T-helper 2 cell treated with Interferon-gamma antibody and Interleukin-4, amounts not matched to agents 5 μg/mL and 100 μg/mL, for 36 hours (primary cell): ENCODE measurements at regions not wholly inside any gene's neighbourhood (a gene's known extent, or its start where the extent isn't known, plus 50 kb on each side); places are given as distances from the start of the nearest gene placed in this dataset.
"Not testable (repeated sequence)": the region's sequence is repeated elsewhere in the genome, so short reads cannot be mapped to it uniquely, and the experiment has no call there.

Experiments
- DNase-seq: peaks from one replicate; pipeline ENCODE4 v3.0.0; 2021; ENCODE audit warnings: low spot score
- H3K27ac Mint-ChIP-seq: one replicate; pipeline ENCODE4 v1.8.0; 2021; ENCODE audit warnings: mild to moderate bottlenecking, mixed read lengths
- H3K27me3 Mint-ChIP-seq: one replicate; pipeline ENCODE4 v1.8.0; 2021; ENCODE audit warnings: low read depth, mixed read lengths
- H3K36me3 Mint-ChIP-seq: one replicate; pipeline ENCODE4 v1.8.0; 2021; ENCODE audit warnings: low read depth, mixed read lengths
- H3K4me1 Mint-ChIP-seq: one replicate; pipeline ENCODE4 v1.8.0; 2021; ENCODE audit warnings: low read depth, mixed read lengths
- H3K4me3 Mint-ChIP-seq: one replicate; pipeline ENCODE4 v1.8.0; 2022; ENCODE audit warnings: mild to moderate bottlenecking, moderate library complexity, mixed read lengths
- H3K9me3 Mint-ChIP-seq: one replicate; pipeline ENCODE4 v1.8.0; 2021; ENCODE audit warnings: mixed read lengths

DNA sequence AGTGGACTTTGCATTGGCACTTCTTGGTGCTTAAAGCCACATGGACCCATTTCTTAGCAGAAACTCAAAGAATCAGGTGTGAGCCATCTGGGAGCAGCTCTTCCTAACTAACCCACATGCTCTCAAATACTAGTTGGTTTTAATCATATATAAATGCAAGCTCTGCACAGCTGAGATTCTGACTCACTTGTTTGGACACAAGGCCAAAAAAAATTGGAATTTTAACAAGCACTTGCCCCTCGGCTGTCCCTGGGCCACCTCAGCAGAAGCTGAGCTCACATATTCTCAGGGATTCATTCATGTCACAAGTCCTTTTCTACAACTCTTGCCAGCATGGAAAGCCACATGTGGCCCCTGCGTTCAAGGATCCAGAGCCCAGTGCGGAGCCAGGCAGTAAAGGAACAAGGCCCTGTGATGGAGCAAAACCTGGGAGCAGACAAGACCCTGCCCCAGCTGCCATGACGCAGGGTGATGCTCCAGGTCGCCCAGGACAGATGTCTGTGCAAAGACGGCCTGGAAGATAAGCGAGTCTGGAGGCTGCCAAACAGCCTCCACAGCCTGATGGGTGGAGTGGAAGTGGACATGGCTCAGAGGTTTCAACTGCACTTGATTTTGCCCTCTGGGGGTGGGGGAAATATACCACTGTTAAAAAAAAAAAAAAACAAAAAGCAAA lies 266.5 kb downstream of the EIPR1 start:
- H3K27me3 Mint-ChIP-seq, result no peaks in the 10 kb centered on the region
- no peak overlapping the region for H3K4me3 Mint-ChIP-seq
- H3K27ac Mint-ChIP-seq, result no peak overlapping the region
- DNase-seq, result no peak
- peaks cover 7% of the 10 kb centered on the region for H3K9me3 Mint-ChIP-seq
- no peaks in the 10 kb centered on the region for H3K36me3 Mint-ChIP-seq
- H3K4me1 Mint-ChIP-seq, result no peaks in the 10 kb centered on the region

DNA sequence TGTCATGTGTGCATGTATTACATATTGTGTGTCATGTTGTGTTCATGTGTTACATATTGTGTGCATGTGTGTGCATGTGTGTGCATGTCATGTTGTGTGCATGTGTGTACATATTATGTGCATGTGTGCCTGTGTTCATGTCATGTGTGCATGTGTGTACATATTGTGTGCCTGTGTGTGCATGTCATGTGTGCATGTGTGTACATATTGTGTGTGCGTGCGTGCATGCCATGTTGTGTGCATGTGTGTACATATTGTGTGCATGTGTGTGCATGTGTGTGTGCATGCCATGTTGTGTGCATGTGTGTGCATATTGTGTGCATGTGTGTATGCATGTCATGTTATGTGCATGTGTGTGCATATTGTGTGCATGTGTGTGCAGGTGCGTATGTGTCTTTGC lies 267.1 kb downstream of the EIPR1 start:
- H3K36me3 Mint-ChIP-seq, result no peaks in the 10 kb centered on the region
- peaks cover 7% of the 10 kb centered on the region for H3K9me3 Mint-ChIP-seq
- no peak overlapping the region for H3K4me3 Mint-ChIP-seq
- no peak for DNase-seq
- H3K27me3 Mint-ChIP-seq, result no peaks in the 10 kb centered on the region
- H3K4me1 Mint-ChIP-seq, result no peaks in the 10 kb centered on the region
- no peak overlapping the region for H3K27ac Mint-ChIP-seq

DNA sequence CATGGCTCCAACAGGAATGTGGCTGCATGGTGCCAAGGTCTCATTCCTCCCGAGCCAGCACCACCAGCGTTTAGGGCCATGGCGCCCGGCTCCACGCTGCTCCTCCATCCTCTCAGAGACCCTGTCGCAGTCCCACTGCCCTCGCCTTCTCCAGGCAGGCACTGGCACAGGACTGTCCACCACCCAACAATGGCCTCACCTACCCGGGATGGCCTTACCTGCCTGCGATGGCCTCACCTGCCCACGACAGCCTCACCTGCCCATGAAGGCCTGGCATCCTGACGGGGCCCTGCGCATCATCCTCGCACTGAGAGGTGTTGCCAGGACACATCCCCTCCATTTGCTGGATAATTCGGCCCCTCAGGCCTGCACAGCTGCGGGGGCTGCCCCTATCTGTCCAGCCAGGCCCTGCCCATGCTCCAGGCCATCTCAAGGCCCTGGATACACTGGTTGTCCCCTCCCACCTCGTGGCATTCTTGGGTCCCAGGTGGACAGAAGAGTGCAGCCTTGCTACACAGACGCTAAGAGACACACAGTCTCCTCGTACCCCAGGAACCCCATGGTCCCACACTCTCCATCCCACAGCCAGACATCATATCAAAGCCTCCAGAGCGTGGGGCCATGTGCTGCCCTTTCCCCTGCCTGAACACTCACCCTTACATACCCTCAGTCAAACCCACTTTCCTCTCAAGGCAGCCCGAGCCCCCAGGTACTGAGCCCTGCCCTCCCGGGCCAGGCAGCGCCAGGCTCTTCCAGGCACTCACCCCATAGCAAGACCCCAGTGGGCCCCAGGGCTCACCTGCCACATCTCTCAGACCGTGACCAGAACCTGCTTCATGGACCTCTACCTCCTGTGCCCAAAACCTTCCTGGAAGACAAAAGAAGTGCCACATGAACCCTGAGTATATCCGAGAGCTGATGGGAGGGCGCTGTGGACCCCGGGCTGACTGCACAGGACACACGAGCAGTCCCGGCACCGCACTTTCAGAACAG lies 268.6 kb downstream of the EIPR1 start:
- Mint-ChIP-seq H3K9me3 (peaks cover 7% of the 10 kb centered on the region), H3K27ac (no peak overlapping the region), H3K4me3 (no peak overlapping the region), H3K27me3 (no peaks in the 10 kb centered on the region), H3K36me3 (no peaks in the 10 kb centered on the region), H3K4me1 (no peaks in the 10 kb centered on the region)
- no peak for DNase-seq

DNA sequence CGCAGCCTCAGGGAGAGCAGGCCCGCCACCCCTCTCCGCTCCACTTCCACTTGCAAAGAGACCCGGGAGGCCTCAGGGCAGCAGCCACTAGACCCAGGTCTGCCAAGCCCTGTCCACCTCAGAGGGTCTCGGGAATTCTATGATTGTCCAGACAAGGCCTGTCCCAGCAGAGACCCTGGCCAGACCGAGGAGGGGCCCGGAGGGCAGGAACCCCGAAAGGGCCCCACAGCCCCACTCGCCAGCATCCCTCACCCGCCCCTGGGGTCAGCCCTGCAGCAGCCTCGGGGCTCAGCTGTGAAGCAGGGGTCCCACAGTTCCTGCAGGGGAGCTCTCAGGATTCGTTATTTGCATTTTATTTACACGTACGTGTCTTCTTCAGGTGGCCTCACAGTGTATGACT lies 269.5 kb downstream of the EIPR1 start:
- no peak overlapping the region for H3K4me3 Mint-ChIP-seq
- DNase-seq, result no peak
- H3K4me1 Mint-ChIP-seq, result no peaks in the 10 kb centered on the region
- H3K27ac Mint-ChIP-seq, result no peak overlapping the region
- H3K9me3 Mint-ChIP-seq, result peaks cover 7% of the 10 kb centered on the region
- peaks cover 2% of the 10 kb centered on the region for H3K27me3 Mint-ChIP-seq
- H3K36me3 Mint-ChIP-seq, result no peaks in the 10 kb centered on the region

DNA sequence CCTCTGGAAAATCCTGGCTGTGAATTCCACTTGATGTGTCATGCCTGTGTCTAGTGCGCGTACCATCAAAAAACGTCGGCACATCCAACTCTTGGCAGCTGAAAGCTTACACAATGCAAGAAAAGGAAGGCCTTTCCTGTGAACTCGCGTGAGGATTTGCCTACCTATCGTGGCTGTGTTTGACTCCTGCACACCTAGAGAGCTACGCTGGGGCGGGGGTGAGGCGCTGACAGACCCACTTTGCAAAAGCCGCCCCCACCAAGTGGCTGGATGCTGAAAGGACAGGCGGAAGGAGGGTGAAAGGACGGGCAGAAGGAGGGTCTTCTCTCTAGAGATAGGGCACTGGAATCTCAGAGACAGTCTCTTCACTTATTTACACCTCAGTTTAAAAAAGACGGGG lies 270.1 kb downstream of the EIPR1 start:
- H3K36me3 Mint-ChIP-seq, result no peaks in the 10 kb centered on the region
- no peak overlapping the region for H3K4me3 Mint-ChIP-seq
- no peak for DNase-seq
- H3K27me3 Mint-ChIP-seq, result peaks cover 2% of the 10 kb centered on the region
- peaks cover 7% of the 10 kb centered on the region for H3K9me3 Mint-ChIP-seq
- H3K4me1 Mint-ChIP-seq, result no peaks in the 10 kb centered on the region
- H3K27ac Mint-ChIP-seq, result no peak overlapping the region

DNA sequence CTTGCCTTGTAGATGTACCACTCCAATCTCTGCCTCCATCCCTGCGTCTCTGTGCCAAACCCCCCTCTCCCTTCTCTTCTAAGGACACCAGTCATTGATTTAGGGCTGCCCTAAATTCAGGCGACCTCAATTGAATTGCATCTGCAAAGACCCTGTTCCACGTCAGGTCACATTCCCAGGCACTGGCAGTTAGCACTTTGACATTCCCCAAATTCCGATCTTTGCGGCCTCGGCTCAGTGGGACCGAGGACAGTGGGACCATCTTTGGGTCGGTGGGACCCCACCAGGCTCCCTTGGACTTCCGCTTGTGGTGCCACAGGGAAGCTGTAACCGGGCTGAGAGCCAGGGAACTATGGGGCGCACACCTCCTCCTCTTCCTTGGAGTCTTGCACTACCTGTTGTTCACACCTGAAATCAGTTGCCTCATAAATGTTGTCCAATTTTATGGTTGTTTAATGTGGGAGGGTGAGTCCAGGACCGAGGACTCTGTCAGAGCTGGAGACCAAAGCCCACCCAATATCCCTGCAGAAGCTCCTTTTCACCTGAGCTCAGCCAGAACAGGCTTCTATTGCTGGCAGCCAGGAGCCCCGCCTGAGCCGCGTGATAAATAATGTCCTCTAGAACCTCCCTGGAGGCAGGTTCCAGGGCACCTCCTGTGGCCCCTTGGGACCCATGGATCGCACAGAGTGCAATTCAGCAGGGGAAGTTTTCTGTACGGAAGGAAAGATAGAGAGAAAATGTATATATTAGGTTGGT lies 271.6 kb downstream of the EIPR1 start:
- Mint-ChIP-seq H3K4me3 (no peak overlapping the region), H3K36me3 (no peaks in the 10 kb centered on the region), H3K27ac (no peak overlapping the region), H3K4me1 (no peaks in the 10 kb centered on the region), H3K27me3 (peaks cover 2% of the 10 kb centered on the region), H3K9me3 (peaks cover 7% of the 10 kb centered on the region)
- no peak for DNase-seq

DNA sequence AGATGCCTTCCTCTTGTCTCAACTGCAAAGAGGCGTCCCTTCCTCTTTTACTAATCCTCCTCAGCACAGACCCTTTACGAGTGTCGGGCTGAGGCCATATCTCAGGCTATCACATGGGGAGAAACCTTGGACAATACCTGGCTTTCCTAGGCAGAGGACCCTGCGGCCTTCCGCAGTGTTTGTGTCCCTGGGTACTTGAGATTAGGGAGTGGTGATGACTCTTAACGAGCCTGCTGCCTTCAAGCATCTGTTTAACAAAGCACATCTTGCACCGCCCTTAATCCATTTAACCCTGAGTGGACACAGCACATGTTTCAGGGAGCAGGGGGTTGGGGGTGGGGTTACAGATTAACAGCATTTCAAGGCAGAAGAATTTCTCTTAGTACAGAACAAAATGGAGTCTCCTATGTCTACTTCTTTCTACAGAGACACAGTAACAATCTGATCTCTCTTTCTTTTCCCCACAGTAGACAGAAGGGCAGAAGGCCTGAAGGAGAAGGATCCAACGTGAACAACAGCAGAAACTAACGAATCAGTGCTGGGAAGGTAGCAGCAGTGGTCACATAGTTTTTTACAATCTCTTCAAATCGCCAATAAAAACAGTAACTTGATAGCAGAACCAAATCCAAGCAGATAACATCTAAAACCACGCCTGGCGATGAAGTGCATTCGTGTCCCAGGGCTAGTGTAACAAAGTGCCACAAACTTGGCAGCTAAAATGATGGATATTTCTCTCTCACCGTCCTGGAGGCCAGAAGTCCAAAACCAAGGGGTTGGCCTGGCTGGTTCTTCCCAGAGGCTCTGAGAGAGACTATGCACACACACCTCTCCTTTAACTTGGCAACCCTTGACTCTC lies 272.4 kb downstream of the EIPR1 start:
- H3K4me1 Mint-ChIP-seq, H3K27me3 Mint-ChIP-seq: not testable (repeated sequence)

DNA sequence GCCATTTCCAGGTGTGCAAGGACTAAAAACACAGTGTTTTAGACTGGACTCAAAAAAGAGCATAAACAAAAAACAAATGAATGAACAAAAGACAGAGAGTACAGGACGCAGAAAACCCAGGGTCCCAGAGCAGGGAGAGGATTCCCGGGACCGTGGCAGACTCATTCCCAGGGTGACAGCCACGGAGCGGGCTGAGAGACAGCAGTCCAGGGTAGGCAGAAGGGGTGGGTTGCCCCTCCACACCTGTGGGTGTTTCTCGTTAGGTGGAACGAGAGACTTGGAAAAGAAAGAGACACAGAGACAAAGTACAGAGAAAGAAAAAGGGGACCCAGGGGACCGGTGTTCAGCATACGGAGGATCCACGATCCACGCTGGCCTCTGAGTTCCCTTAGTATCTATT lies 273.4 kb downstream of the EIPR1 start:
- Mint-ChIP-seq H3K36me3 (no peaks in the 10 kb centered on the region), H3K27me3 (peaks cover 2% of the 10 kb centered on the region)

More for the DNA sequence above, 272.4 kb downstream of the EIPR1 start:
- not testable (repeated sequence) for H3K9me3 Mint-ChIP-seq, H3K27ac Mint-ChIP-seq, H3K36me3 Mint-ChIP-seq, H3K4me3 Mint-ChIP-seq, DNase-seq

DNA sequence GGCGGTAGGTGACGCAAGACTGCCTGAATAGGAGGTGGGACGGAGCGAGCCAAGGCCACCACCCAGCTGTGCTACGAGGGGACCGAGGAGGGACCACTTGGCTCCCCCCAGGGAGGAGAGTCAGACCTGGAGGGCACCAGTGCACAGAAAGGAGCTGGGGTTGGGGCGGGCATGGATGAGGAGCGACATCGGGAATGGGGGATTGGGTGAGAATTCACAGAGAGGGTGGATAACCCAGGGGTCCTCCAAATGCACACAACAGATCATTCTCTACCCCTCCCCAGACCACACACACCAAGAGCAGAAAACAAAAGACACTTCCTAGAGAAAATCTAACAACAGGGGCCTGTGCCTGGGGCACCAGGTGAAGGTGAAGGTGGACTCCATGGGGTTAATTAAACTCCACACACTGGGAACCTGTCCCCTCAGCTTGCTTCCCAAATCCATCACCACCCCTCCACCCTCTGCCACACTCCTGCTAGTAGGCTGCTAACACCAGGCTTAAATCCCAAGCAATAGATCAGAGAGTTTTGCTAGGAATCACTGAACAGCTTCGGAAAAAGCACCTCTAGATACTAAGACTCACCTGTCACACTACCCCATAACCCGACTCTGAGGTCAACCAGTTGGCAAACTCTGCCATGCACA lies 274.6 kb downstream of the EIPR1 start:
- peaks cover 2% of the 10 kb centered on the region for H3K27me3 Mint-ChIP-seq

More for the DNA sequence above, 273.4 kb downstream of the EIPR1 start:
- Mint-ChIP-seq H3K27ac (no peak overlapping the region), H3K4me3 (no peak overlapping the region), H3K9me3 (no peaks in the 10 kb centered on the region), H3K4me1 (no peaks in the 10 kb centered on the region)
- DNase-seq, result no peak

DNA sequence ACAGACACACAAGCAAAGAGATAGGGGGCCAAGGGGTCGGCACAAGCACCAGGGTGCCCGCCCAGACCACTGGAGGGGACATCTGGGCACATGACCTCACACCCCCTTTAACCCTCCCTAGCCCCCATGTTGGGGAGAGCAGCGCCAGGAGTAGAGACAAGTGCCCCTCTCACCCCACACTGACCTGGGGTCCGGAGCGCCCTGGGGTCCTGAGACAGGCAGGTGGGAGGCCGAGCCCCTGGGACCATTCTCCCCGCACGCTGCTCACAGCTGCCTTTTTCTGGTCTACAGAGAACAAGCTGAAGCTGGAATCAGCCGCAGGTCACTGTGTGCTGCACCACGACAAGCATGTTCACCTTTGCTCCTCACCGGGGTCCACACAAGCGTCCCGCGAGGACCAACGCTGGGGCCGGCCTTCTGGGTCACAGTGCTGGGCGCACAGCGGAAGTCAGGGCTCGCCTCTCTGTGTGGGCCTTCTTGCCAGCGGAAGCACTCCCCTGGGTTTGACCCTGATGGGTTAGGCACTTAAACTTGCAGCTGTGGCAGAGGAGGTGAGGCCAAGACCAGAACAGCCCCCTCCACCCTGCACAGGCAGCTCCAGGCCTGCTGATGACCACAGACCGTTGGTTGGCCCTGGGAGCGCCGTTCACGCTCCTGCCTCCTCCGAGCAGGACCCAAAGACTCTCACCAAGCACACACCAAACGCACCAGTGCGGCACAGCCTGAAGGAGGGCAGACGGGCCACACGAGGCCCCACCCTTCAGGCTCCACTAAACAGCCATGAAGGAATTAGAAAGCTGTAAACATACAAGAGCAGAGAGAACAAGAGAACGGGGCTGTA lies 275.3 kb downstream of the EIPR1 start:
- Mint-ChIP-seq H3K4me1 (no peaks in the 10 kb centered on the region), H3K27ac (no peak overlapping the region), H3K9me3 (no peaks in the 10 kb centered on the region), H3K36me3 (no peaks in the 10 kb centered on the region), H3K4me3 (no peak overlapping the region), H3K27me3 (peaks cover 2% of the 10 kb centered on the region)
- no peak for DNase-seq

More for the DNA sequence above, 274.6 kb downstream of the EIPR1 start:
- no peak overlapping the region for H3K27ac Mint-ChIP-seq
- H3K36me3 Mint-ChIP-seq, result no peaks in the 10 kb centered on the region
- no peak for DNase-seq
- no peaks in the 10 kb centered on the region for H3K9me3 Mint-ChIP-seq
- no peaks in the 10 kb centered on the region for H3K4me1 Mint-ChIP-seq
- H3K4me3 Mint-ChIP-seq, result no peak overlapping the region

DNA sequence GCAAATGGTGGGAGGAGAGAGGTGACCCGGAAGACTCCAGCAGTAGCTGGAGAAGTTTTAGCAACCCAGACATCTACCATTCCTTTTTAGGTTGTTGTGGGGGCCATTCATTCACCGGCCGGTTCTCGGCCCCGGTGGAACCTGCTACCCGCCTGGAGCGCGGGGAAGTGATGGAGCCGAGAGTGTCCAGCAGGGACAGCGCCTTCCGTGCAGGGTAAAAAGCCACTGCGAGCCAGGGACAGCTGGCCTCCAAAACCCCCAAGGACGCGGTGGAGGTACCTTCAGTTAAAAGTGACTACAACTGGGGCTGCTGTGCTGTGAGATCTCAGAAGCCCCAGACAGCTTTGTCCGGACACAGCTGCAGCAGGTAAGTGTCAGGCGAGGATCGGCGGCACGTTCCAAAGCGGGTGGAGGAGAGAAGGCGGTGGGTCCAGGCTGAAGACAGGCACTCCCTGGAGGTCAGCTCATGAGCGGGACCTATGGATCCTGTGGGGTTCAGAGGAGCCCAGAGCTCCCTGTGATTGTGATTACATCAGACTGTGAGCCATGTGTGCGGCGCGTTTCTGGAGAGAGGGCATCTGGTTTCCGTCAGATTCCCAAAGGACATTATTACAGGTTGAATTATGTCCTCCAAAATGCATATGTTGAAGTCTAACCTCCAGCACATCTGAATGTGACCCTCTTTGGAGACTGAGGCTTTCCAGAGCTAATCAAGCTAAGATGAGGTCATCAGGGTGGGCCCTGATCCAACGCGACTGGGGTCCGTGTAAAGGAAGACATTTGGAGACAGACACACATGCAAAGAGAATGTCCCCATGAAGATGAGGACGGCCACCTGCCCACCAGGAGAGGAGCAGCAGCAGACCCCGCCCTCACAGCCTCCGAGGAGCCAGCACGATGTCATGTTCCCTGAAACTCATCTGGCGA lies 276.3 kb downstream of the EIPR1 start:
- no peaks in the 10 kb centered on the region for H3K9me3 Mint-ChIP-seq
- peaks cover 2% of the 10 kb centered on the region for H3K27me3 Mint-ChIP-seq
- no peaks in the 10 kb centered on the region for H3K4me1 Mint-ChIP-seq
- H3K4me3 Mint-ChIP-seq, result no peak overlapping the region
- H3K27ac Mint-ChIP-seq, result no peak overlapping the region
- H3K36me3 Mint-ChIP-seq, result no peaks in the 10 kb centered on the region
- no peak for DNase-seq
